HepG2 (cell line): ENCODE measurements at regions not wholly inside any gene's neighbourhood (a gene's known extent, or its start where the extent isn't known, plus 50 kb on each side); places are given as distances from the start of the nearest gene placed in this dataset.

Experiments used
- ATAC-seq: fragments of 200-7000 bp; cut with Tn5 transposase; 3 replicates; pipeline ENCODE4 v1.9.1; 2020; ENCODE audit warnings: mild to moderate bottlenecking, moderate library complexity
- BruUV-seq: library from RNA; stranded (reverse); fragments of 400-500 nt; replicated peaks from 2 replicates; lab custom pipeline; 2021; lab: Mats Ljungman, UMichigan
- CTCF ChIA-PET: fragments of 300-600 bp; formaldehyde crosslinking; extraction: SDS; loops from one replicate; lab custom pipeline; 2021; ENCODE audit warnings: low total read pairs, inconsistent platforms, low intra/inter-chr PET ratio; lab: Yijun Ruan, JAX
- POLR2A ChIA-PET: fragments of 350-600 bp; sonication (Branson Sonifier 250); formaldehyde crosslinking; loops from one replicate; lab custom pipeline; 2020; ENCODE audit warnings: antibody characterized with exemption, inconsistent platforms; lab: Yijun Ruan, JAX
- DNase-seq: peaks from one replicate; pipeline ENCODE4 v3.0.0-alpha.2; 2015; ENCODE audit warnings: low spot score
- FAIRE-seq: peaks from 3 replicates; lab custom pipeline; 2011; peaks lifted over from hg19 to GRCh38; lab: Jason Lieb, UNC
- H2AFZ ChIP-seq: one replicate; pipeline ENCODE4 v1.6.1; 2011; ENCODE audit warnings: low read length, inconsistent platforms
- H3K27ac ChIP-seq: fragments of 300-600 bp; 3 replicates; pipeline ENCODE4 v1.8.0; 2011; ENCODE audit warnings: mixed run types, mild to moderate bottlenecking, mixed read lengths, low read length, inconsistent platforms; ENCODE audit not compliant: insufficient read depth; ENCODE audit errors: extremely low read length
- H3K27me3 ChIP-seq, 2 experiments: fragments of 200-600 bp in 1 of 2; 2 replicates in 1 of 2; 3 replicates in 1 of 2; pipeline versions ENCODE4 v1.6.0 to v1.8.0; 2011; ENCODE audit warnings: low read length in 2 of 2, mild to moderate bottlenecking in 2 of 2, moderate library complexity in 2 of 2, inconsistent platforms in 1 of 2; ENCODE audit not compliant: insufficient read depth in 2 of 2, control insufficient read depth in 1 of 2
- H3K36me3 ChIP-seq, 2 experiments: fragments of 200-600 bp in 1 of 2; replicated peaks in 1 of 2; 2 replicates in 1 of 2; 3 replicates in 1 of 2; pipeline versions ENCODE4 v1.5.1 to v1.8.0; 2011; ENCODE audit warnings: low read length in 2 of 2, inconsistent platforms in 1 of 2; ENCODE audit not compliant: insufficient read depth in 2 of 2, control insufficient read depth in 1 of 2
- H3K4me1 ChIP-seq: 2 replicates; pipeline ENCODE4 v1.5.1; 2012; ENCODE audit warnings: low read length, inconsistent platforms; ENCODE audit not compliant: insufficient read depth
- H3K4me2 ChIP-seq: 2 replicates; pipeline ENCODE4 v1.6.0; 2011; ENCODE audit warnings: low read depth, low read length, inconsistent platforms
- H3K4me3 ChIP-seq, 3 experiments: fragments of 200-600 bp in 1 of 3; sonication (generic), shearing (Covaris generic) in 1 of 3; replicated peaks in 1 of 3; 2 replicates each; pipeline ENCODE4 v1.5.1; 2011 to 2016; ENCODE audit warnings: low read length in 3 of 3, inconsistent platforms in 2 of 3, low read depth in 2 of 3, mild to moderate bottlenecking in 2 of 3, control low read depth in 1 of 3, mixed read lengths in 1 of 3; ENCODE audit not compliant: insufficient read depth in 1 of 3
- H3K79me2 ChIP-seq: one replicate; pipeline ENCODE4 v1.6.1; 2011; ENCODE audit warnings: low read length, inconsistent platforms; ENCODE audit not compliant: insufficient read depth
- H3K9ac ChIP-seq: 2 replicates; pipeline ENCODE4 v1.6.0; 2011; ENCODE audit warnings: mild to moderate bottlenecking, low read depth, low read length, inconsistent platforms; ENCODE audit not compliant: insufficient read depth
- H3K9me3 ChIP-seq: 2 replicates; pipeline ENCODE4 v1.5.1; 2012; ENCODE audit warnings: mild to moderate bottlenecking, low read length
- H4K20me1 ChIP-seq: 2 replicates; pipeline ENCODE4 v1.6.0; 2011; ENCODE audit warnings: inconsistent platforms, mild to moderate bottlenecking, low read length, moderate library complexity; ENCODE audit not compliant: insufficient read depth
- CC2D1A ChIP-seq: sonication (generic); formaldehyde crosslinking; IDR thresholded peaks from 2 replicates; pipeline ENCODE4 v1.8.1; 2023; ENCODE audit warnings: mild to moderate bottlenecking, missing genetic modification reagents
- HDAC1 ChIP-seq: sonication (generic); formaldehyde crosslinking; IDR thresholded peaks from 2 replicates; pipeline ENCODE4 v1.5.1; 2020; ENCODE audit warnings: mild to moderate bottlenecking, missing genetic modification reagents
- HIVEP1 ChIP-seq: sonication (generic); formaldehyde crosslinking; IDR thresholded peaks from 2 replicates; pipeline ENCODE4 v1.4.0; 2020; ENCODE audit warnings: mild to moderate bottlenecking, missing genetic modification reagents
- MXD4 ChIP-seq: IDR thresholded peaks from 2 replicates; pipeline ENCODE4 v1.6.1; 2016; ENCODE audit warnings: mild to moderate bottlenecking, missing biosample characterization, missing genetic modification reagents
- NFKBIZ ChIP-seq: IDR thresholded peaks from 2 replicates; pipeline ENCODE4 v1.6.1; 2018; ENCODE audit warnings: missing genetic modification reagents, missing compliant biosample characterization
- NR2F1 ChIP-seq, 2 experiments: fragments of 450-650 bp in 1 of 2; formaldehyde crosslinking in 1 of 2; IDR thresholded peaks; 2 replicates each; pipeline versions ENCODE4 v1.5.0 to v1.6.1; 2016 to 2020; ENCODE audit warnings: mild to moderate bottlenecking in 1 of 2, missing compliant biosample characterization in 1 of 2, missing genetic modification reagents in 1 of 2, moderate library complexity in 1 of 2
- SNAI1 ChIP-seq: sonication (generic); formaldehyde crosslinking; IDR thresholded peaks from 2 replicates; pipeline ENCODE4 v1.5.0; 2020; ENCODE audit warnings: mild to moderate bottlenecking, missing genetic modification reagents, borderline replicate concordance
- ZNF232 ChIP-seq: sonication (generic); formaldehyde crosslinking; IDR thresholded peaks from 2 replicates; pipeline ENCODE4 v1.4.0; 2020; ENCODE audit warnings: missing genetic modification reagents, borderline replicate concordance
- ZNF382 ChIP-seq: sonication (generic); formaldehyde crosslinking; IDR thresholded peaks from 2 replicates; pipeline ENCODE4 v1.5.0; 2020; ENCODE audit warnings: missing genetic modification reagents, mild to moderate bottlenecking, borderline replicate concordance
- ZNF383 ChIP-seq: sonication (generic); formaldehyde crosslinking; IDR thresholded peaks from 2 replicates; pipeline ENCODE4 v1.4.0; 2020; ENCODE audit warnings: missing genetic modification reagents, mild to moderate bottlenecking, borderline replicate concordance
- ZNF614 ChIP-seq: IDR thresholded peaks from 2 replicates; pipeline ENCODE4 v1.6.1; 2018; ENCODE audit warnings: missing biosample characterization, missing genetic modification reagents, inconsistent platforms, borderline replicate concordance
- ZNF674 ChIP-seq: sonication (generic); formaldehyde crosslinking; IDR thresholded peaks from 2 replicates; pipeline ENCODE4 v1.5.0; 2020; ENCODE audit warnings: low read depth, mild to moderate bottlenecking, missing genetic modification reagents
- WGBS: methylation state at CpG from one replicate; pipeline ENCODE4 v1.1.6; 2017; ENCODE audit warnings: low lambda C conversion rate; 5-methylcytosine and 5-hydroxymethylcytosine counted together
- in situ Hi-C: cut with HindIII; loops from 2 replicates; pipeline ENCODE4 v1.10.0; 2017; ENCODE audit warnings: low pct_unique_long_range_greater_than_20kb; ENCODE audit not compliant: extremely low pct_ligation_motif_present
- intact Hi-C: fragments of 100-400 bp; cut with micrococcal nuclease; formaldehyde crosslinking; loops from one replicate; pipeline ENCODE4 v1.10.0; 2022; ENCODE audit not compliant: unreplicated experiment
- TF ChIP-seq, protein P1 (sequence below): sonication (generic); formaldehyde crosslinking; conservative IDR thresholded peaks from 2 replicates; pipeline ENCODE4 v1.8.0; 2022; ENCODE audit warnings: mild to moderate bottlenecking, moderate library complexity, missing genetic modification reagents
- TF ChIP-seq, protein P2 (sequence below): IDR thresholded peaks from 2 replicates; pipeline ENCODE4 v1.6.1; 2016; ENCODE audit warnings: low read depth, control low read depth

DNA sequence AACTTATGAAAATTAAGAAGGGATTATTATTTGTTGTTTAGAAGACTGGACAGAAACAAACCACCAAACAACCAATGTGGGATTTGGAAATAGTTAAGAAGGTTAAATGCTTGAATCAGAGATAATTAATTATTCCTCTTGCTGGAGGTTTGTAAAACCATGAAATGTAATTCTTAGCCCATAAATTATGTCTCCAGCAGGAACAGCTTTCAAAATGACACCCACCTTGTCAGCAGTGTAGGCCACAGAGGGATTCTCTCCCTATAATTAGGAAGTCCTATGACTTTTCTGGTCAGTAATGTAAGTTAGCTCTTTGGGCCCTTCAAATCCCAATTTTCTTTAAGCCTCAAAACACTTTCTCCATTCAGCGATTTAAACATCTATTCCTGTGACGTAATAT is 63.3 kb downstream of the DRD1 start:
- H3K27me3 ChIP-seq = no peaks in the 10 kb centered on the region
- POLR2A ChIA-PET = no interaction called here
- no peak overlapping the region for H3K4me3 ChIP-seq
- H3K27ac ChIP-seq = no peak overlapping the region
- no peak overlapping the region for H3K9ac ChIP-seq
- no peak for FAIRE-seq
- 16% methylated on average over 2 of the region's 2 CpGs for WGBS
- BruUV-seq = no TSS peak
- TF ChIP-seq, protein P1, sequence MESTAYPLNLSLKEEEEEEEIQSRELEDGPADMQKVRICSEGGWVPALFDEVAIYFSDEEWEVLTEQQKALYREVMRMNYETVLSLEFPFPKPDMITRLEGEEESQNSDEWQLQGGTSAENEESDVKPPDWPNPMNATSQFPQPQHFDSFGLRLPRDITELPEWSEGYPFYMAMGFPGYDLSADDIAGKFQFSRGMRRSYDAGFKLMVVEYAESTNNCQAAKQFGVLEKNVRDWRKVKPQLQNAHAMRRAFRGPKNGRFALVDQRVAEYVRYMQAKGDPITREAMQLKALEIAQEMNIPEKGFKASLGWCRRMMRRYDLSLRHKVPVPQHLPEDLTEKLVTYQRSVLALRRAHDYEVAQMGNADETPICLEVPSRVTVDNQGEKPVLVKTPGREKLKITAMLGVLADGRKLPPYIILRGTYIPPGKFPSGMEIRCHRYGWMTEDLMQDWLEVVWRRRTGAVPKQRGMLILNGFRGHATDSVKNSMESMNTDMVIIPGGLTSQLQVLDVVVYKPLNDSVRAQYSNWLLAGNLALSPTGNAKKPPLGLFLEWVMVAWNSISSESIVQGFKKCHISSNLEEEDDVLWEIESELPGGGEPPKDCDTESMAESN (CRISPR knock-in tag) = no peak
- TF ChIP-seq ZNF614 (no peak), CC2D1A (CRISPR knock-in tag) (no peak), ZNF674 (CRISPR knock-in tag) (no peak), ZNF383 (CRISPR knock-in tag) (no peak), NFKBIZ (no peak), ZNF232 (CRISPR knock-in tag) (no peak), HDAC1 (CRISPR knock-in tag) (no peak), SNAI1 (CRISPR knock-in tag) (no peak), HIVEP1 (CRISPR knock-in tag) (no peak), NR2F1 (CRISPR knock-in tag; IDR thresholded peaks at IDR 0.05) (no peak), ZNF382 (CRISPR knock-in tag) (no peak), MXD4 (CRISPR knock-in tag) (no peak)
- TF ChIP-seq, protein P2, sequence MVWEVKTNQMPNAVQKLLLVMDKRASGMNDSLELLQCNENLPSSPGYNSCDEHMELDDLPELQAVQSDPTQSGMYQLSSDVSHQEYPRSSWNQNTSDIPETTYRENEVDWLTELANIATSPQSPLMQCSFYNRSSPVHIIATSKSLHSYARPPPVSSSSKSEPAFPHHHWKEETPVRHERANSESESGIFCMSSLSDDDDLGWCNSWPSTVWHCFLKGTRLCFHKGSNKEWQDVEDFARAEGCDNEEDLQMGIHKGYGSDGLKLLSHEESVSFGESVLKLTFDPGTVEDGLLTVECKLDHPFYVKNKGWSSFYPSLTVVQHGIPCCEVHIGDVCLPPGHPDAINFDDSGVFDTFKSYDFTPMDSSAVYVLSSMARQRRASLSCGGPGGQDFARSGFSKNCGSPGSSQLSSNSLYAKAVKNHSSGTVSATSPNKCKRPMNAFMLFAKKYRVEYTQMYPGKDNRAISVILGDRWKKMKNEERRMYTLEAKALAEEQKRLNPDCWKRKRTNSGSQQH (CRISPR knock-in tag) = no peak
- H4K20me1 ChIP-seq = no peaks in the 10 kb centered on the region
- CTCF ChIA-PET = no interaction called here
- DNase-seq = no peak
- in situ Hi-C loops (no loop called here), intact Hi-C loops (no loop called here)
- no peaks in the 10 kb centered on the region for H3K9me3 ChIP-seq
- H3K36me3 ChIP-seq = no peaks in the 10 kb centered on the region
- H3K79me2 ChIP-seq = no peaks in the 10 kb centered on the region
- no peaks in the 10 kb centered on the region for H3K4me1 ChIP-seq
- ATAC-seq = no peak
- no peak overlapping the region for H3K4me2 ChIP-seq
- H2AFZ ChIP-seq = no peak overlapping the region
